Transverse colon (tissue), 4 donors: ENCODE measurements at regions not wholly inside any gene's neighbourhood (a gene's known extent, or its start where the extent isn't known, plus 50 kb on each side); places are given as distances from the start of the nearest gene placed in this dataset.

ENCODE experiments used
- CTCF ChIP-seq, 5 experiments: fragments of 200-600 bp in 3 of 5; fragments of 450-650 bp in 2 of 5; sonication (generic) in 3 of 5; IDR thresholded peaks; 1 replicate in 2 of 5; 2 replicates in 3 of 5; pipeline ENCODE4 v1.5.1; 2016 to 2017; ENCODE audit warnings: antibody characterized with exemption in 5 of 5, inconsistent platforms in 3 of 5, mild to moderate bottlenecking in 2 of 5, moderate library complexity in 1 of 5
- EP300 ChIP-seq: sonication (generic); formaldehyde crosslinking; IDR thresholded peaks from one replicate; pipeline ENCODE4 v1.6.1; 2017; ENCODE audit warnings: antibody characterized with exemption, low read depth
- POLR2AphosphoS5 ChIP-seq, 3 donors: sonication (generic); formaldehyde crosslinking; IDR thresholded peaks; one replicate each; pipeline ENCODE4 v1.6.1; 2016; ENCODE audit warnings: antibody characterized with exemption in 3 of 3

GRCh38 chr7:24469118-24469517 is 104.1 kb upstream of the PALS2 start:
- TF ChIP-seq EP300, result no peak
- no peak for TF ChIP-seq CTCF (IDR thresholded peaks at IDR 0.05)
- TF ChIP-seq POLR2AphosphoS5 (IDR thresholded peaks at IDR 0.05), result no peak
